ENCODE measurements at regions not wholly inside any gene's neighbourhood (a gene's known extent, or its start where the extent isn't known, plus 50 kb on each side); places are given as distances from the start of the nearest gene placed in this dataset.

GRCh38 chr19:30854207-30854606 is 482.0 kb downstream of the ZNF536 start:
- no peak for TF ChIP-seq JUN (CRISPR knock-in tag; IDR thresholded peaks at IDR 0.05)
- TF ChIP-seq ARID4B (CRISPR knock-in tag; IDR thresholded peaks at IDR 0.05; ENCODE audit: borderline replicate concordance), result no peak
- no peak for TF ChIP-seq FOXK1 (CRISPR knock-in tag; IDR thresholded peaks at IDR 0.05)
